HG03439 (cell line): ENCODE measurements at regions not wholly inside any gene's neighbourhood (a gene's known extent, or its start where the extent isn't known, plus 50 kb on each side); places are given as distances from the start of the nearest gene placed in this dataset.

Source experiments
- ATAC-seq: cut with Tn5 transposase; IDR thresholded peaks from one replicate; pipeline ENCODE4 v1.9.1; 2021; ENCODE audit warnings: mild to moderate bottlenecking, moderate library complexity; ENCODE audit not compliant: unreplicated experiment

DNA sequence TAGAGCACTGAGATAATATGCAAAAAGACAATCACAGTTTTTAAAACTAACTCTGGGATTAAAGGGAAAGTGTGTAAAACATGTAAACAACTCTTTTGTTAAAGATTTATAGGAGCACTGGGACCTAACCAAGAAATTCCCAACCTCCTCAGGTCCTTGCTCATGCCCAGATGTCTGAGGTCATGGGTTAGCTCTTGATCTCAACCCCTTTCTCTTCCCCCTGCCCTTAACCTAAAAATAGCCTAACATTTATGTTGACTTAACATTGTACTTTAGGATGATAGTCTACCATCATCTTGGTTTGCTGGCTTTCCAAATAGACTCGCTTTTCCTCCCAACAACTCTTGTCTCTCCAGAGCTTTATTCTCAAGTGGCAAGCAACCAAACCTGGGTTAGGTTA lies 258.2 kb upstream of the FAT3 start:
- ATAC-seq, result no peak

DNA sequence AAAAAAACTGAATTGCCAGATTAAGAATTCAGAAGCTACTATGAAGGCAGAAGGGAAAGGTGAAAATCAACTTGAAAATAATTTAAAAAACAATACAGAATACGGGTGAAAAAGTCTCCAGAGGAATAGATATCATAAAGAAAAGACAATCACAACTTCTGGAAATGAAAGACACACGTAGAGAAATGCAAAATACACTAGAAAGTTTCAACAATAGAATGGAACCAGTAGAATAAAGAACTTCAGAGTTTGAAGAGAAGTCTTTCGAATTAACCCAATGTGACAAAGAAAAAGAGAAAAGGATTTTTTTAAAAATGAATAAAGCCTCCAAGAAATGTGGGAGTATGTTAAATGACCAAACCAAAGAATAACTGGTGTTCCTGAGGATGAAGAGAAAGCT lies 263.8 kb upstream of the FAT3 start:
- no peak for ATAC-seq

DNA sequence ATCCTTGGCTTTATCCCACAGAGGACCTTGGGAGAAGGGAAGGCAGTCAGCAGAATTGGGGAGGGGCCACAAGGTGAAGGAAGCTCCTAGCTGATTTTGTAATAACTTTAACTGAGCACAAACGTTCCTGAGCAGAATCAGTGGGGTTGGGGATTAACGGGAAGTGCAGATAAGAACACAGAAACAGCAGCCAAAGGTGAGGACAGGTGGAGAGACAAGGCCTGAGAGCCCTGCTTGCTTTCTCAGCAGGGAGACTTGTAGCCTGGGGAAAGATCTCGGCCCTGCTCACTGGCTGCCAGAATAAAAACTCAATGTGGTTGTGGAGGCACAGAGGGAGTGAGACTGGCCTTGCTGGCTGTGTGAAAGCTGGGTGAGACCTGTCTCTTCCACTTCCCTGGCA lies 265.2 kb upstream of the FAT3 start:
- ATAC-seq, result no peak

DNA sequence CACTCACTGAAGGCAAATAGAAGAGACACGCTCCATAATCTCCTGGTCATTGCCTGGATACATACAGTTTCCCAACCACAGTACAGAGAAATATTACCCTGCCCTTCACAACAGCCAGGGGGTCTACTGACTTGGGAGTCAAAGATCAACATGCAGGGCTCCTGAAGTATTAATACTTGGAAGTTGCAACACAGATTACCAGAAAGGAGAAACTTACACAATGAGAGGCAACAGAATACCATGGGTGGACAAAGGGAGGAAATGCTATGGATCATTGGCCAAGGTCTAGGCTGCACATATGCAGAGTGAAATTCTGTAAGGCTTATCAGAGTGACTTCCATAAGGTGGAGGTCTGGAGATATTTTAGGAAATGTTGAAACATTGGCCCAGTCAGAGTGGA lies 267.9 kb upstream of the FAT3 start:
- no peak for ATAC-seq

DNA sequence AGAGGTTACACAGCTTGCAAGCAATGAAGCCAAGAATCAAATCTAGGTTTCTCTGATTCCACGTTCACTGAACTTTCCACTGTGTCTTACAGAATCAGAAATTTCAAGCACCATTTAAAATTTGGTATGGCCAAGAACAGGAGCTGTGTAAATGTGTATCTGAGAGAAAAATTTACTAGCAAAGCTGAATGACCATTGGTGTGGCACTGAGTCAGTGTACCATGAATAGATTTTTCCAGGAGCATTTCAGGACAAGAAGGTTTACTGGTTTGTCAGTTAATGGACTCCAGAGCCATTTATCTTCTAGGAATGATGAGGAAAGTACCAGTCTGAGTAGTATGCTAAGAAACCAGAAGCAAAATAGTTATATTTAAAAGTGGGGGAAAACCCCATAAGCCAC lies 269.4 kb upstream of the FAT3 start:
- no peak for ATAC-seq

DNA sequence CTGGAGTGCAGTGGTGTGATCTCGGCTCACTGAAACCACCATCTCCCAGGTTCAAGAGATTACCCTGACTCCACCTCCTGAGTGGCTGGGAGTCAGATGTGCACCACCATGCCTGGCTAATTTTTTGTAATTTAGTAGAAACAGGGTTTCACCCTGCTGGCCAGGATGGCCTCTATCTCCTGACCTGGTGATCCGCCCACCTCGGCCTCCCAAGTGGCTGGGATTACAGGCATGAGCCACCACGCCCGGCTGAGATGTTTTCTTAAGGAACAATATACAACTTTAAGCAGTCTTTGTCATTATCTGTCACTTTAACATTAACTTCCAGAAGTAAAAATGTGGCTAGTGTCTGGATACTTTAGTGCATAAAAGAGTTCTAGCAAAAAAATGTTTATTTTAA lies 272.6 kb upstream of the FAT3 start:
- no peak for ATAC-seq

DNA sequence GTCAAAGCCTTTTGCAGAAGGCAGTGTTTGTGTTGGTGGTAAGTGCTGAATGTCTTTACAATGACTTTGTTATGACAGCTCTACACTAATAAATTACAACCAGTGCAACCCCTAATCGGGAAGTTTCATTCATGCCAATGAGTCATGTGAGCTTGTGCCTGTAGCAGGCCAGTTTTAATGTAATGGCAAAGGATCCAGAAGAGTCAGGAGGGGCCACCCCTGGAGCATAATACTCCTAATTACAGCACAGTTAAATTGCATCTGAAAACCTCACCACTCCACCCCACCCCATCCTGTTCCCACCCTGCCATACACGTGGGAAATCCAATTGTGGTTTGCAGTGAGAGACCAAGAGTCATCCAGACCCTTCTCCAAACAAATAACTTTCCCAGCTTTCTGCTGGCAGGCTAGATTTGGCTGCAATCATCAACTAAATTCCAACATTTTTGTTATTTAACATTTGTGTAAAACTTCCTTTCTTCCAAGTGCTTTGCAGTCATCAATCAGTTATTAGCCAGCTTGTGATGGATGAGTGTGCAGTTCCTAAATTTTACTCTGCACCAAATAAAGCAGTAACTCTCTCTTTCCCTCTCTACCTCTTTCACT lies 277.3 kb upstream of the FAT3 start:
- ATAC-seq, result no peak

DNA sequence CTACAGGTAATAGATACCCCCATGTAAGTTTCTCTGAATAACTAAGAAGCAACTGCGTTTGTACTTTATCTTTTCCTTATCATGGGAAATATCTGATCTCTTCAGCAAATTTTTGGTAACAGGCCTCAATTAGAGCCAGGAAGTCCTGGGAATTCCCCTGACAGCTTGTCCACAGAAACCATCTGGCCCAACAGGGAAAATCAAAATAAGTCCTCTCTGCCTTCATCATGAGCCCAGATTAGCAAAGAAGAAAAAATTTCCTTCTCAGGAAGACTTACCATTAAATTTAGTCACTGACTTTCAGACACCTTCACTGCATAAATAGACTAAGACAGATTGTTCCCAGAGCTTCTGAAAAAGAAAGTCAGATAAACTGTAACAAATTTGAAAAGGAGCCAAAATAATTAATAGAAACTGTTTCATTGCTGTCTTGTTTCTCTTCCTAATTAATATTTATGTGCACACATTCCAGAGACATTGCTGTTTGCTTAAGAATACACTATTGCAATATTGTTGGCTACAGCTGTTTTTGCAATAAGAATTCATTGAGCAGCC lies 278.1 kb upstream of the FAT3 start:
- ATAC-seq, result no peak

DNA sequence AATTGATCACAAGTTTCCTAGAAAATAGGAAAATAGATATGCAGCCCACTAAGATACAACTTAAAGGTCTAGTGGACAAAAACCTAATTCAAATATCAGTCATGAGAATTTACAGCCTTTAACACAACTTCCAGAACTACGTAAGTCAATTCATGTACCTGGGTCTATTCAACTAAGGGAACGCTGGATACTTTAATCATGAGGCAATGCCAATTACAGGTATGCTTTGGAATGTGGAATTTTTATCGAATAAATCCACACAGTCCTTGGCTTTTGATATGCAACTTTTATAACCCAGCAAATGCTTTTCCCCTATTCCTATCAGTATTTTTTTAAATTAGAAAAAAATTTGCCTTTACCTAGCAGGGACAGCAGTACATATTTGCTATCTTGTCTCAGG lies 289.5 kb upstream of the FAT3 start:
- ATAC-seq, result no peak

DNA sequence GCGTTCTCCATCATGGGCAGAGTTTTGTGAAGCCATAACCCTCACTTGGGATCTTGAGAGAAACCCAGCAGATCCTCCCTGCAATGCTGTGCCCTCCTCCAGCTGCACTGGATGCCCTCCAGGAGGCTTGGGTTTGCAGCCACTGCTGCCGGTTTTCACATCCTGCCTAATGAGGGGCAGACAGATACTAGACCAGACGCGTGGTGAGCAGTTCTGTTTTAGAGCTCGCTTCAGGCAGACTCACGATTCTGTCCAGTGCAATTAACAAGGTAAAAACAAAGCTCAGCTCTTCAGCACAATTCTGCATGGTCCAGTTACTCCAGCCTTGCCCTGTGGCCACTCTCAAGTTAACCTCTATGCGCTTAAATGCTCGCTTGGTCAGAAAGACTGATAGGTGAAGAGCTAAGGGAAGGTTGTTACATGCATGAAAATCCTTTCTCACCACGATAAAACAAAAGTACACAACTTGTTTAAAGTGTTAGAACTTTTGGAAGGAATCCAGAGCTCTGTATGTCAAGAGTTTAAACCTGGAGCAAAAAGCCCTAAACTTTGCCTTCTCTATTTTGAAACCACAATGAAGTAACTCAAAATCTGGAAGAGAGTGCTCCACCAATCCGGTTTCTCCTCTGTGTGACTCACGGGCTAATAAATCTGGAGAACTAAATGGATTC lies 292.3 kb upstream of the FAT3 start:
- ATAC-seq, result no peak

DNA sequence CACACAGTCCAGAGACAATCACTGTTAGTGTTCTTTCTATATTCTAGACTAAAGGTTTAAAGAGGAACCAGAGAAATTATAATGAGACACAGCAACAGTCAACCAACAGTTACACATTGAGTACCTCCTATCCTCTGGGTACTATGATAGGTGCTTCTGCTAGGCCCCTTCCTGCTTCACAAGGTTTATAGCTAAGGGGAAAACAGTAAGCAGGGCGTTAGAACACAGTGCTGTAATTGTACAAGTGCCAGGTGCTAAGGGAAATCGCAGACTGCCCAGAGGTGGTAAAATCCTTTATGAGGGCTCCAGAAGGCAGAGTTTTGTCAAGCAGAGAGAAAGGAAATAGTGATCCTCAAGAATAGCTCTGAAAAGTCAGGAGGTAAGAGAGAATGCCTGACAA lies 297.2 kb upstream of the FAT3 start:
- ATAC-seq, result no peak

DNA sequence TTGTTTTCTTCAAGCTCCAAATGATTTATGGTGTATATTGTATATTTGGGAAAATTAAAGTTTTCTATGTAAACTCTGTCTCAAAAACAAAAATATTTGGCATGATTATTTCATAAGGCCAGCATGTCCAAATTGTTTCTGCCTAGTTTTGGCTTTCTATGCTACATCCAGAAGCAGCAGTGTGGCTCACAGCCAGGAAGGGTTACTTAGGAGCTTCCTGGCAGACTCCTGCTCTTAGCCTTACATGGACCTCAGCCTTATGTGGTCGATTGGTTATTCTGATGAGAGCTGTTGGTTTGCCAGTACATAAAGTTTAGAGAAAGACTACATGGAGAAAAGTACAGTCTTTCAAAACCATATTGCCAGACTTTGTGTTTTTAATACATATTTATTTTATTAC lies 297.7 kb upstream of the FAT3 start:
- ATAC-seq, result no peak

DNA sequence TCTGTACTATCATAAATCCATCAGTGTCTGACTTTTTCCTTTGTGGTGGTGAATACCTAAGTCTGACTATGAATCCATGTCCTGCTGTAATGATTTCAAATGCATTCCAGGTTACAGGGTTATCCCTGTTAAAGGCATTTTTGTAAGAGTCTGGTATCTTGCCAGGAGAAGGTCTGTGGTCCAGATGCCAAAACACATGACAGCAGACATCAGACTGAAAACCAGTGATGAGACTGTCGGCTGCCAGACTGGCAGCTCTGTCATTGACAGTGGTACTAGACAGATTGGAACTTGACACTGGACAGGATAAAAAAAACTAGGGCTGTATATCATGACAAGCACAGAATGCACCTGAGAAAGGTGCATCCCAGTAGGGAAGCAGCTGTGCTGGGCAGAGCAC lies 301.8 kb upstream of the FAT3 start:
- ATAC-seq, result no peak

DNA sequence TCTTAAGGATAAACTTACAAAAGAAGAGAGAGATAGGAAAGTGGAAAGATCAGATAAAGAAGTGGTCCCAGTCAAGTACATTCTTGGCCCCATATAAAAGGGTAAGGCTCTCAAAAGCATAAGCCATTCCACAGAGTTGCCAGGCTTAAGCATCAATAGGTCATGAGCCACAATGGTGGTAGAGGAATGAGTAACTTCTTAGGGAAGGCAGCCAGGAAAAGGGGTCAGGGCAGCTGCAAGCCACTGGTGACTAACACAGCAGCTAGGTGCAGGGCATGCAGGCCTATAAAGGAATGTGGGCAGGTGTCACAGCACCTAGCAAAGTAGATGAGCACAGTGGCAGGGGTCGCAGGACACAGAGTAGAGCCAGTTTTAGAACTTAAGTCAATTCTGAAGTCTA lies 302.6 kb upstream of the FAT3 start:
- ATAC-seq, result no peak

DNA sequence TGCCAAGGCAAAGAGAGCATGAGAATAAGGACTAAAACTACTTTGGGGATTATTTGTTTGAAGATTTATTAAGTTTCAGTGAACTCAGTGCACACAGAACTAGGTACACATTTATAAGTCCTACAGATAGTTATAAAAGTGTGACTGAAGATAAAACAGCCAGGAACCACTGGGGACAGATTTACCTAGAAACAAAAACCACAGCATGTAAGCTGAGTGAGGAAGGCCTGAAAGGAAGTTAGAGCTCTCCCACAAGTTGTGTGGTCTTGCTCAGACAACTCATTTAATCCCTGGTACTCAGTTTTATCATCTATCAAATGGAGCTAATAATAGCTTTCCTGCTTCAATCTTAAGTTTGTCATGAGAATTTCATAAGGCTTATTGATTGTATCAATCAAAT lies 311.2 kb upstream of the FAT3 start:
- ATAC-seq, result no peak

DNA sequence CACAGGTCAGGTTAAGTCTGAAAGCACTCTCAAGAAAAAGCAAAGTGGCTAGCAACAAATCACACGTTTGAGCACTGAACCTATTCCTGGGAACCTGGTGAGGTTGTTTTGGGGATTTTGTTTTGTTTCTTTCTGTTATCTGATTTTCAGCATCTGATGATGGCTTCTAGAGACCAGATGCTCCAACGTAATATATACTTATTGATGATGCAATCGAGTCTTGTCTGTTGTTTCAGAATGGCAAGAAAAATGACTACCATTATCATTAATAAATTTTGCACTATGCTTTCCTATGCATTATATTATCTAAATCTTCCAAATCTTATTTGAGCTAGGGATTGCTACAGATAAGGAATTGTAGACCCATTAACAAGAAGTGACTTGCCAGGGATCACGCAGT lies 312.3 kb upstream of the FAT3 start:
- ATAC-seq, result no peak

DNA sequence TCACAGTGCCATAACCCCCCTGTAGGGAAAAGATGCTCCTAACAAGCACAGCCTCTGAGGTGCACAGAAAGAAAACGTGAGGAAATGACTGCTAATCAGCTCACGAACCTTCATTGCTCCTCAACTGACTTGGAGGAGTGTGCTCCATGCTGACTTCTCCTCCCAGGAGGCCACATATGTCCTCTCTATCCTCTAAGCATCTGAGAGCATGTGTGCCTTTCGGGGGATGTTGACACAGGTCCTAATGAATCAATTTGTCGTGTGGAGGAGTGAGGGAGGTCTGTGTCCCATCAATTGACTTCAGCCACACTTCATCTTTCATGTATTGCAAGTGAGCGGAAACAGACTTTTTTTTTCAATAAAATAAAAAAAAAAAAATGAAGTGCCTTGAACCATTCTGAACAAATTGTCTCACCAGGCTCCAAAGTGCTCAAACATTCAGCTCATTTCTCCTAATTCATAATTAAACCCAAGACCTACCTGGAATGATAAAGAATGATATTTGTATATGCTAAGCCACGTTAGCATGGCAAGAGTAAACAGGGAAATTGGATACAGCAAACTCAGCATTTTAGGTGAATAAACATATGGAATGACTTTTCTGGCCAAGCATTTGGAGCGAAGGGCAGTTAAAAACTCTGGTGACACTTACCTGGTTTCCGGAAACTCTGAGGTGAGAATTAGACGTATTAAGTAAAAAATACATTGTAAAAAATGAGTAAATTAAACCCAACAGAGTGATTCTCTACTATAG lies 317.6 kb upstream of the FAT3 start:
- no peak for ATAC-seq

DNA sequence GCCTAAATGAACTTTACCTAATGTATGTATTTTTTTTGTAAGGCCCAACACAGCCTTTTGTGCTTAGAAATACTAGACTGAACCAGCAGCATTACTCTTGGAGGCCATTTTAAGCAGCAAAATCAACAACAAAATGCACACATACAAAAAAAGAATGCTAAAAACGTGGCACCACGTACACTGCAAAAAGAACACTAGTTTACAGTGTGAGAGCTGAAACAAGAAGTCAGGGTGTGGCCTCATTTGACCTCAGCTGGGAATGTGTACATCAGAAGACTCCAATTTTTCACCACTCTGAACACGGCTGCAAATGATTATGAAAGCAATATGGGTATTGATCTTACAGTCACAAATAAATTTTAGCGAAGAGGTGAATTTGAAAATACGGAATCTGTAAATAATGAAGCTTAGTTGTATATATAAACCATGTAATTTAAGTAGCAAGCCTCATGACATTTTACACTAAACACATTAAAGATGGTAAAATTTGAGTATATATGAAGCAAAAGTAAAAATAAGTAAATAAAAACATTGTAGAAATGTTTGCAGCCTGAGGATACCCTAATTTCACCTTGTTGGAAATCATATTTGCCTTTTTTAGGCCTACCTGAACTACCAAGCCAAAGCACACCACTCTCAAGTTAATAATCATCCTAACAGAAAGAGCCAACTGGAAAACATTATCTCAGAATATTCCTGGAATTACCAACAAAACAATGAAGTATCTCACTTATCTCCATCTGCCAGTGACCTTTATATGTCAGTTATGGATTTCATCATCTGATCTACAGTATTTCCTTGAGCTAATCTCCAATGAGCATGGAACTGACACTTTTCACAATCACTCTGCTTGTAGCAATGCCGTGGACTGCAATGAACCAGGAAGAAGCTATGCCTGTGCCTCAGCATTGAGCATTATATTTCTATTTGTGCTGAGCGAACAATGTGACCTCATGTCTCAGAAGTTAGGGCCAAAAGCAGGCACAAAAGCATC lies 319.5 kb upstream of the FAT3 start:
- no peak for ATAC-seq

DNA sequence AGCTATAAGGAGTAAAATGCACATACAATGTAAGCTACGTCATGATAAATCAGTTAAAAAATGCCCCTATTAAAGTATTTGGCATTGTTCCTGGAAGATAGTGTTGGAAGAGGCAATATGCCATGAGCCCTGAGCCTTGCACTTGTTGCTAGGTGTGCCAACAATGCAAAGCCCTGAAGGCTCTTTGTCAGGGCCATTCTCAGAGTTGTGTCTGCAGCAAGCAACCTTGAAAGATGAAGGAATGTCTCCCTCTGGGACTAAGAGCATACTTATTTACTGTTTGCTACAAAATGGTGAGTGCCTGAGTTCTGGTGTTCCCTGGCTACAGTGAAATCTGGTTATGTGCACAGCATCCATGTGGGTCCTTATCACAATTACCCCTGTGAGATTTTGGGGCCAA lies 322.3 kb upstream of the FAT3 start:
- no peak for ATAC-seq

DNA sequence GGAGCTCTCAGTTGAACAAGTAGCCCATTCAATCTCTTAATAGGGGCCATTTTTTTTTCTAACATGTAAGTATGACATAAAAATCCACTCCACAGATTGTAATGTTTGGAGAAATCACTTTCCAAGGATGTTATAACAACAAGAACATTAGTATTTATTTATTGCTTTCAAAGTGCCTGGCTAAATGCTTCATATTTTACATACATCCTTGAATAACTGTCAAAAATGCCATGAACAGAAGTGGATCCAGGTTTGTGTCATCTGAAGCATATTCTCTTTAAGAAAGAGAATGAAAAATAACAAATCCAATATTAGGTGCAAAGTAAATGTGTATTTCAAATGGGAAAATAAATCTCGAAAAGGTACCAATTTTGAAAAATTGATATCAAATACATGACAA lies 344.0 kb upstream of the FAT3 start:
- no peak for ATAC-seq

DNA sequence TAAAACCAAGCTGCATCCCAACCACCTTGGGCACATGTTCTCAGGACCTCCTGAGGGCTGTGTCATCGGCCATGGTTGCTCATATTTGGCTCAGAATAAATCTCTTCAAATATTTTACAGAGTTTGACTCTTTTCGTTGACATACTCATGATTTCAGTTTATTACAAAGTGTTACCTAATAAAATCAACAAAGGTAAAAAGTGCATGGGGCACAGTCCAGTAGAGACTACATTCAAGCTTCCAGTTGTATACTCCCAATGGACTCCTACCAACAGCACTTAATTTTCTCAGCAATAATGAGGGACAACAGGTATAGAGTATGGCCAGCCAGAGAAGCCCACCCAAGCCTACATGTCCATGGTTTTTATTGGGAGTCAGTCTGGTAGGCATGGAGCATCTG lies 347.9 kb upstream of the FAT3 start:
- ATAC-seq, result no peak
